H4 (cell line): ENCODE measurements at regions not wholly inside any gene's neighbourhood (a gene's known extent, or its start where the extent isn't known, plus 50 kb on each side); places are given as distances from the start of the nearest gene placed in this dataset.

Experiments used
- DNase-seq: peaks from one replicate; pipeline ENCODE4 v3.0.0-alpha.2; 2015; ENCODE audit warnings: low spot score

DNA sequence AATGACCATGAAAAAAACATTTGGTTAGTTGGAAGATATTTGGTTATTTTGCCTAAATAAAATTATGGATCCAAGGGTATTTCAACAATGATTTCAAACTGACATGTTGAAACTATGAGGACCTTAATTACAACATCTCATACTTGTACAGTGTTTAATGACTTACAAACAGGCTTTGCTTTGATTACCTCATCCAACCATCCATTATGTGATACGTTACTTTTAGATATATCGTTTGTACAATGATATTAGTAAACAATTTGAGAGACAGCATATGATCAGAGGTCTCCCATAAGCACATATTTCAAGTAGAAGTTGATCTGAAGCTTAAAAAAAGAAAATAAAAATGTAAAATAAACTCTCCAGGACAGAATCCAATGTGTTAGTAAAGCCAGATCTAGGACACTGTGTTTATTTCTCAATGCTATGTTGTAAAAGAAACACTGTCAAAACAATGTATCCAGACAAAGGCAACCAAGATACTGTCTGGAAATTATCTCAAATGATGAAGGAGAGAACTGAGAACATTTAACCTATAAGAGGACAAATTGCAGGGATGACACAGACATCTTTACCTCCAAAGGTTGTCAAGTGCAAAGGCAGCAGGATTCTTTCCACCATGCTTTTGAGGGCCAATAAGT is 116.0 kb upstream of the TARS1 start:
- no peak for DNase-seq

GRCh38 chr5:33328818-33329217 is 111.9 kb upstream of the TARS1 start:
- no peak for DNase-seq

DNA sequence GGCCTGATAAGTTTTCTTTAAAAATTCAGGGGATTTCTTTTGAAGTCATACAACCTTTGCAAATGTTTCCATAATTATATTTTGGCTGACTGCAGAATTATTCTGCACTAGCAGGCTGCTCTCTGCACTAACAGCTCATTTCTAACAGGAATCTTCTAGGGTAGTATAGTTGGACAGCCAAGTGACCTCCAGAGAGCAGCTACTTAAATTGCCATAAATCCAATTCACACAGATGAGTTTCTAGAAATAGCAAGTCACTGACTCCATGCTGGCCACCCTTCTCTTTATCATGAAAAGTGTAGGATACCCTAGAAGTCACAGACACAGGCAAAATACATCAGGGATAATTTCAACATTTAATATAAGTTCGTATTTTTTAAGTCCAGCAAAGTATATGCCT is 110.9 kb upstream of the TARS1 start:
- DNase-seq = no peak

DNA sequence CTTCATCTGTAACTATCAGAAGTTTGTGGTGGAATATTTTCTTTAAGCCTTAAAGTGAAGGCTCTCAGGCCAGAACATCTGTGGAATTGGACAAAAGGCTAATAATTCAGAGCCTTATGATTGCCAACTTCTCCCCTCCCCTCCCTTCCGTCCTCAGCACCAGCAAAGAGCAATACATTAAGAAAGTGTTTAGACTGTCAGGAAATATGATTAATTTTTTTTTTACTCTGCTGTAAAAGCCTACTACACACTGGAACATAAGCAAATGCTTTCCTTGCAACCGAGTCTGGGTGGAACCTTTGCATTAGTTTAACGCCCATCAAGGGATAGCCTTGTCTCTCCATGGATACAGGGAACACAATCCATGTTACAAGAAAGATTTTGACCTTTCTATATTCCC is 110.3 kb upstream of the TARS1 start:
- DNase-seq = no peak

- no peak for DNase-seq
Observed at GRCh38 chr5:33330992-33331391, 109.8 kb upstream of the TARS1 start.

DNA sequence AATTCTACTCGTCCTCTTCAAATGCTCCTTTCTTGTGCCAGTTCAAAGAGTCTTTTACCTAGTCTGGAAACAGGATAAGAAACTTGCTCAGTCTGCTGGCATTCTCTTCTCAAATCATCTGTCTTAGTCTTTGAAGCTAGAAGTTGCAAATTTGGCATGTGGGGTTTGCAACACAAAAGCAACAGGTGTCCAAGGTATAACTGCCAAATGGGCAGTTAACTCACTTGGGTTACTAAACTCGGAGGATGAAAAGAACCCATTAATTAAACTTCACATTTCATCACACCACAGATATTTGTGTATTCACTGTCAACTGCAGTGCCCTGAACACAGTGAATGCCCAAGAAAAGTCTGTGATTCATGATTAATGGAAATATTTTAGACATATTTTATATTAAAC is 108.0 kb upstream of the TARS1 start:
- no peak for DNase-seq

DNA sequence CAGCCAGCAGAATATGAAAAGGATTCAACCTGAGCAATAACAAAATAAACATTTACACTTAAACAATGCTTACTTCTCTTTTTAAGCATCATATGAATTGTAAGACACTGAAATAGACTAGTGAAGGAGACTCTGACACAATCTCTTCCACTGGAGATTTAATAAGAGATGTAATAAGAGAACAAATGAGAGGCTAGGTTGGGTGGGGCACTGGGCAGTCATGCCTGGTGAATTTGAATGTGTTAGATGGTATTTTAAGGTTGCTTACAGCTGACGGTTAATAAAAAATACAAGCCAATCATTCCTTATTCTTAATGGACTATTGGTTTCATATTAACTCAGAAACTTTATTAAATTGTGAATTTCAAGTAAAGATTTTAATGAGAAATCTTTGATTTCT is 105.9 kb upstream of the TARS1 start:
- DNase-seq = no peak

DNA sequence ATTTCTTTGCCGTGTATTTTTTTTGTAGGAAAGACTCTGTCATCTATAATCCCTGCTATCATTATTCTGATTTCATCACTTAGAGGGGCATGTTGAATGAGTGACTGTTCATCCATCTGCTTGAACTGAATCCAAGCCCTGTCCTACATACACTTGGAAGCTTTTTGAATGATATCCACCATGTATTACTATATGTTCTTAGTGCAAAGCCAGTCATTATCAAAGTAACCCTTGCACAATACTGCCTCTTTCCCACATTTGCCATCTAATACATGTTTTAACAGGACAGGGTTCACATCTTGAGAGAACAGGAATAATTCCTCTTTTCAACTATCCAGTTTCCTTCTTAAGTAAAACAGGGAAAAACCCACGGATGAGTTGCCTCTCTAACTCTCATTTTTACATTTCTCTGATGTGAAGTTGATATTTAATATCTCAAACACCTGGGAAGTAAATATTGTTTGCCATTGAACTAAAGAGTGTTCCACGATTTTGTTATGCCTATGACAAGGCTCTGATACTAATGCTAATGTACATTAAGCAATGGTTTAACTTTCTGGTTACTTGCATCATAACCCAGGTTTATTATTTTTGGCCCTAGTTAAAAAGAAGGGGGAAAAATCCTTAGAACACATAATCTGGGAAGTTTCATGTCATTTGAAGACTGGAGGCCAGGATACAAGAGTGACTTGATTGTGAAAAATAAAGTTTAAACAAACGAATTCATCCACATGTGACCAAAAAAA is 103.7 kb upstream of the TARS1 start:
- DNase-seq = no peak

GRCh38 chr5:33337637-33337992 is 103.2 kb upstream of the TARS1 start:
- no peak for DNase-seq

GRCh38 chr5:33338336-33339110 is 102.2 kb upstream of the TARS1 start:
- DNase-seq = no peak

DNA sequence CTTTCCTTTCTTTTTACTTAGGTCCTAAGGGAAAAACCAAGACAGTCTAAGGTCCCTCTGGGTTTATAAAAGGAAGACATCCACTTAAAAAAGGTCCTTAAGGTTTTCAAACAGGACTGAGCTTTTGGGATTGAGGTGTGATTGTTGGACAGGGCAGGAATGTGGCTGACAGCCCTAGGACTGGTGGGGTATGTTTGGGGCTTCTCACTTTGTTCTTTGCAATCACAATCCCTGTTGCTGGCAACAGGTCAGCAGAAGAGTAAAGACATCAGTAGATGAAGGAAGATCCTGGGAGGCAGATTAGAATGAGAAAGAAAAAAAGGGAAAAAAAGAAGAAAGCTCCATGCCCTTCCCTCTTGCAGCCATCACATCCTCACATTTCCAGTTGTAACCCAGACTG is 101.4 kb upstream of the TARS1 start:
- no peak for DNase-seq

- no peak for DNase-seq
Observed at GRCh38 chr5:33340195-33340594, 100.6 kb upstream of the TARS1 start.

DNA sequence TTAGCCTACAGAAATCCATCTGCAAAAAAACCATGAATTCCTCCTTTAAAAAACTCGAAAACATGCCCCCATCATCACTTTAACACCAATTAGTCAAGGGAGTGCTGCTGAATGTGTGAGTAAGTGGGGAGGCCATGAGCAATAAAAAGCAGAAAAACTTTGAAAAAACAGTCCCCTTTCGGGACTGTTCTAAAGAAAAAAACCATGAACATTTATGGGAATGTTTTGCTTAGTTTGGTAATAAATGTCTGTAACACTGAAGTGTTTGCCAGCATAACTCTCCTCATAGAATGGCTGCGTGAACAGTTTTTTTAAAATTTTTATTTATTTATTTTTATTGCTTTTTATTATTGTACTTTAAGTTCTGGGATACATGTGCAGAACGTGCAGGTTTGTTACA is 99.4 kb upstream of the TARS1 start:
- no peak for DNase-seq

DNA sequence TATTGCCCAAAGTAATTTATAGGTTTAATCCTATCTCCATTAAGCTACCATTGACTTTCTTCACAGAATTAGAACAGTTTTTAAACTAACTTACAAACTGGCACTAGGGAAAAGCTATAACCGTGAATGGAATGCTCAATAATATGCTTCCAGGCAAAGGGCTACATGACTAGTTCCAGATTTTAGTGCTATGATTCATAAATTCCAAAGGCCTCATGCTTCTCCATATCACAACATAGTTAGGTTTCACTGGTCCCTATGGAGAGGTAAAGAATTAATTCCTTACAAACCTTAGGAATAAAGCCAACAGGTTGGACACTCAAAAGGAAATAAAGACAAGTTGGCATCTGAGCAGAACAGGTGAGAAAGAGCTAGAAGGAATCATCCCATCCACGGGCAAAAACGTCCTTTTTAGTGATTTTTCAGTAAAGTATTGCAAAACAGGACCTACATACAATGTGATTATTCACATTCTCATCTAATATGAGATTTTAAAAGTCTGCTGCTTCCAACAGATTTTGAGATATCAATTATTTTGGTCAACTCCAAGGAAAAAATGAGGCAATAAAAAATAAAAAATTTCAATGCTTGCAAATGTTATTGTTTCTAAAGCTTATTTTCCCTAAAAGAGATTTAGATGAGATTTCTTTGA is 97.0 kb upstream of the TARS1 start:
- DNase-seq = no peak

- no peak for DNase-seq
Observed at GRCh38 chr5:33346534-33346933, 94.2 kb upstream of the TARS1 start.

DNA sequence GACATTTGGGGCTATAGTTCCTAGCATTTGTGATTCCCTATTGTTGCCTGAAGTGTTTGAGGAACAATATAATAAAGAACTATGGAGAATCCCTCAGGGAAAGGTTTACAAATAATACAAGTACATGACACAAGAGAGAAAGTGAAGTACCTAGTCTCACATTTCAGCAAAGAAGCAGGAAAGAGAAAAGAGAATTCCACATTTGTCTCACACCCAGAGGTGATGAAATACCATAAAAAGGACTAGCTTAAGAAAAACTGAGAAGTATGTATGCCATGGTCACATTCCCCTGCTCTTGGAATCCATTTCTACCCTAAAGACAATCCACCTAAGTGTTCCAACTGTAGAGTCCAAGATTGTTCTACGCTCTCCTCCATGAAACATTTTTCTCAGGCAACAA is 79.0 kb upstream of the TARS1 start:
- DNase-seq = no peak

DNA sequence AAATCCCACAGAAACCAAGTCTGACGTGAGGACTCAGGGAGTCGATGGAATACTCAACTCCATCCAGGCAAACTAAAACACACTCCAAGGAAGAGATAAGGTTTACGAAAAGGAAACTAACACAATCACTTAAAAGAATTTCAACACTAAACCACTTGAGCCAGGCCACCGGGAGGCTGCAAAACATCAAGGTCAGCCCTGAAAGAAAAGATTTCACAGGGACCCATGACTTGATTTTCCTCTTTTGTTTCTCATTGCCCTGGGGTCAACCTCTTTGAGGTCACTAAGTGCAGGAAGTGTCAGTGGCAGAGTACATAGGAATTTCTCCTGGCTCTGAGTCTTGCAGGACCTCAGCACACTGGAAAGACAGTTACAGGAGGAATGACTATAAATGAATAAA is 77.8 kb upstream of the TARS1 start:
- peak; percentile 22 for DNase-seq

DNA sequence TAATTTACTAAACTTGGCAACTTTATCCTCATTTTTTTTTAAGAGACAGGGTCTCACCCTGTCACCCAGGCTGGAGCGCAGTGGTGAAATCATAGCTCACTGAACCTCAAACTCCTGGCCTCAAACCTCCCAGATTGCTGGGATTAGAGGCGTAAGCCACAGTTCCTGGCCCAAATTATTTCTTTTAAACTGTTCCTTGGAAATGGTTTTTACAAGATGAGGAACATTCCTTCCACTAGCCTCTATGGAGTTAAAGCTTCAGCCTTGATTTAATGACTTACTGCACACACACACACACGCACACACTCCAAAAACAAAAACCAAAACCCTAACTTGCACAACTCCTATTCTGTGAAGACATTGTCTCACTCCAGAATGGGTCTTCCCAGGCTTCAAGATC is 77.2 kb upstream of the TARS1 start:
- DNase-seq = no peak

GRCh38 chr5:33364406-33364805 is 76.4 kb upstream of the TARS1 start:
- DNase-seq = no peak

DNA sequence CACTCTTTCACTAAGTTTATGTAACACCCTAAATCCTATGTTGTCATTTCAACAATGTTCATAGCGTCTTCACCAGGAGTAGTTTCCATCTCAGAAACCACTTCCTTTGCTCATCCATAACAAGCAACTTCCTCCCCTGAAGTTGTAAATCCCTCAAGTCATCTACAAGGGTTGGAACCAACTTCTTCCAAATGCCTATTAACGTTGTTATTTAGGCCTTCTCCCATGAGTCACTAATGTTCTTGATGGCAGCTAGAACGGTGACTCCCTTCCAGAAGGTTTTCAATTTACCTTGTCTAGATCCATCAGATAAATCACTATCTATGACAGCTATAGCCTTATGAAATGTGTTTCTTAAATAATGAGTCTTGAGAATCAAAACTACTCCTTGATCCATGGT is 73.3 kb upstream of the TARS1 start:
- DNase-seq = no peak

DNA sequence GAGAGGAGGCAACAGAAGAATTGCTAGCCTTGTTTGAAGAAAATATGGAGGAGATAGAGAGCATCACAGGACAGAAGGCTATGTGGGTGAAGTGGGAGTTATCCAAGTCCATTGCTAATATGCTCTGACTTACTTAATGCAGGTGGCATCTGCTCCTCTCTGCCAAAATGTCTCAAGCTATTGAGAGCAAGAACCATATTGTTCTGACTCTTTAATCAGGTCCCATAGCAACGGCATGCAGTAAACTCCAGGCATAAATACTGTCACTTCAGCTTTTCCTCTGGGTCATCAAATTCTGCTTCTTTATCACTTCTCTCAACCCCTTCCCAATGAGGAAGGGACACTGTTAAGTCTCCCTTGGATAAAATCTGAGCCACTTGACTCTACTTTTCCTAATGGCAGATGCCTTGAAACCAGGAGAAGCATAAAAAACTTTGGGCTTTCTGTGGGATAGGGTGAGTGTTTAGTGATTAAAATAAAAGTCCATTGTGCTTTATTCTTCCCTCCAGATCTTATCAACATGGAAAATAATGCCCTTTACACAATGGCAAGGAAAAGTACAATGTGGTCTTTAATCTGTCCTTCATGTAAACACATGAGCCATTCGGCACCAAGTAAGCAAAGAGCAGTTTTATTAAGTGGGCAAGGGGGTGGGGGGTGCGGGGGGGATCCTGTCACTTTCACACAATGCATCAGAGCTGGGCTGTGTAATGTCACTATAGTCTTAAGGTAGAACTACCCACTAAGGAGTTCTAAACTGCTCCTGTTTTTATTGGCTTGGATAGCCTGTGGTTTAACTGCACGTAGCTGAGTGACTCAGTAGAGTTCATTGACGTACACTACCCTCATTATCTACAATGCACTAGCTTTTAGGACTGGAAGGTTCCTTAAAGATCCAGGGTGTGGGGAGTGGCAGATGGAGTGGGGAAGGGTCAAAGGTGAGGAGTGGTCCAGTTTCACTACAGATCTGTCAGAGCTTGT is 71.0 kb upstream of the TARS1 start:
- peak; percentile 91 for DNase-seq
